Mucosa of rectum (tissue), 2 donors: ENCODE measurements at regions not wholly inside any gene's neighbourhood (a gene's known extent, or its start where the extent isn't known, plus 50 kb on each side); places are given as distances from the start of the nearest gene placed in this dataset.

Experiments used
- H3K27ac ChIP-seq, 2 donors: one replicate each; pipeline ENCODE4 v1.7.0; 2013; ENCODE audit warnings: inconsistent platforms in 2 of 2, low read depth in 2 of 2, low read length in 2 of 2
- H3K27me3 ChIP-seq, 2 donors: one replicate each; pipeline ENCODE4 v1.7.0; 2013; ENCODE audit warnings: low read length in 2 of 2; ENCODE audit not compliant: control insufficient read depth in 2 of 2, insufficient read depth in 2 of 2
- H3K36me3 ChIP-seq, 2 donors: one replicate each; pipeline ENCODE4 v1.7.0; 2013; ENCODE audit warnings: low read length in 2 of 2; ENCODE audit not compliant: control insufficient read depth in 2 of 2, insufficient read depth in 2 of 2
- H3K4me1 ChIP-seq, 2 donors: one replicate each; pipeline ENCODE4 v1.7.0; 2013; ENCODE audit warnings: low read length in 2 of 2, mild to moderate bottlenecking in 1 of 2; ENCODE audit not compliant: control insufficient read depth in 2 of 2, insufficient read depth in 2 of 2
- H3K4me3 ChIP-seq, 2 donors: one replicate each; pipeline ENCODE4 v1.7.0; 2013; ENCODE audit warnings: low read length in 2 of 2
- H3K9ac ChIP-seq, 2 donors: one replicate each; pipeline ENCODE4 v1.7.0; 2013; ENCODE audit warnings: low read length in 2 of 2, low read depth in 1 of 2, mild to moderate bottlenecking in 1 of 2
- H3K9me3 ChIP-seq, 2 donors: one replicate each; pipeline ENCODE4 v1.7.0; 2013; ENCODE audit warnings: low read length in 2 of 2; ENCODE audit not compliant: control insufficient read depth in 2 of 2
- donor health status: healthy.
- donor health status: Normal muscosa, but diverticular disease.

GRCh38 chr6:102553214-102553613 is 1159.7 kb downstream of the GRIK2 start:
- H3K27ac ChIP-seq = no peak overlapping the region
- no peaks in the 10 kb centered on the region for H3K27me3 ChIP-seq
- H3K9ac ChIP-seq = no peak overlapping the region
- H3K9me3 ChIP-seq = peaks cover 0 to 2% of the 10 kb centered on the region in 2 donors
- no peak overlapping the region for H3K4me3 ChIP-seq
- H3K4me1 ChIP-seq = no peaks in the 10 kb centered on the region
- no peaks in the 10 kb centered on the region for H3K36me3 ChIP-seq

DNA sequence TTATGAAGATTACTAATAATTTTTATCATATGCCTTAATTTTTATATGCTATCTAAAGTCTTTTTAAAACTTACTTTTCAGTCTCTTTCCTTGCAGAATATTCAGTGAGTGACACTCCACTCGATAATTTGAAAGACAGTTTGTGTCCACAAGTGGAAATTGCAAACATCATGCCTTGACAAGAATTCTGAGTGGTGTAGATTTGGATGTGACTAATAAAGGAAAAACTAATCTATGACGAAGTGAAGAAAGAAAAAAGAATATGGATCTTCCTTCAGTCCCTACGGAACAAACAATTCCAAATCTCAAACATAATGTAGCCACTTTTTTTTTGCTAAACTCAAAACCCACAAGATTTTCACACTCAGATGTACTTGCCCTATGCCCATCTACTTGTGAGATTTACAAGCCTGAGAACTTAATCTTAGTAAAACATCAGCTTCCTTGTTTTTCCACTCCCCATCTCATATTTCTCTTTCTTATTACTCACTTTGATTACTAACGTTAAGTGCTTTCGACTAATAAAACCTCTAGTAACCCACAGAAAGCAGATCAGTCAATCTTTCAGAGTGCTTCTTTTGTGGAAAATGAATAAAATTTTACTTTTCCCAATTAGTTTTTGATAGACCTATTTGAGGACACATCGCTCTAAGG is 1155.8 kb downstream of the GRIK2 start:
- H3K27me3 ChIP-seq = no peaks in the 10 kb centered on the region
- H3K9me3 ChIP-seq = peaks cover 0 to 2% of the 10 kb centered on the region in 2 donors
- H3K9ac ChIP-seq = no peak overlapping the region
- no peaks in the 10 kb centered on the region for H3K36me3 ChIP-seq
- no peaks in the 10 kb centered on the region for H3K4me1 ChIP-seq
- no peak overlapping the region for H3K27ac ChIP-seq
- H3K4me3 ChIP-seq = no peak overlapping the region

DNA sequence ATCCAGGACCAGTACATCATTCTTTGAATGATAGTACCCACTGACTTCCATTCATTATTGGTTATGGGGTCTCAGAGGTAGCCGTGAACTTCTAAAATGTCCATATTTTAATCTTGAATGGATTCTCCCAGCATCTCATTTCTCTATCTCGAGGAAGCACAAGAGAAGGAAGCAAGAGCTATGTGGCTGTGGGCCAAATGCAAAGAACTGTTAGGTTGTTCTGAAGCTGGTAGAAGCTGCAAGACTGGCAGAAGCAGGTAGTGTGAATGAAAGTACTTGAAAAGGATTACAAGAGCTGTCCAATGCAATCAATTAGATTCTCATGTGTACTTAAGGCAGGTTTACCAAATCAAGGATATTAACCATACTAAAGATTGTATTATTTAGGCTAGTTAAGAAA is 1131.8 kb downstream of the GRIK2 start:
- H3K27ac ChIP-seq = no peak overlapping the region
- no peak overlapping the region for H3K9ac ChIP-seq
- no peaks in the 10 kb centered on the region for H3K36me3 ChIP-seq
- H3K9me3 ChIP-seq = no peaks in the 10 kb centered on the region
- no peak overlapping the region for H3K4me3 ChIP-seq
- H3K27me3 ChIP-seq = no peaks in the 10 kb centered on the region
- H3K4me1 ChIP-seq = no peaks in the 10 kb centered on the region

DNA sequence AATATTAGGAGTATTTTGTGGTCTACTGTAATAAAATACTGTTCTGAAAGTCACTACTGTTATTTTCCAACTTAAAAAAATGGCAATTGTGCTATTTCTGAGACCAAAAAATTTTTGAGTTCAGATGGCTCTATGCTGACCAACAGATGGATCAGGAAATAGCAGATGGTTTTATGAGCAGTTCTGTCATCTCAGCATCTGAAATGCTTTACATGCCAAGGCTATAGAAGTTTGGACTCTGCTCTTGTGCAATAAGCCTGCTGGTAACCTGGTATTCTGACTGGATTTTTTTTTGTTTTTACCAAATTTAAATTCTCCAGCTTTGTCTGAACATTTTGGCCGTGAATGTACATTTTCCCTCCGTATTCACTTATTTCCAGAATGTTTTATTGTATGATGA is 1127.5 kb downstream of the GRIK2 start:
- Histone ChIP-seq H3K9ac (no peak overlapping the region), H3K4me3 (no peak overlapping the region), H3K4me1 (no peaks in the 10 kb centered on the region), H3K36me3 (no peaks in the 10 kb centered on the region), H3K9me3 (no peaks in the 10 kb centered on the region), H3K27ac (no peak overlapping the region), H3K27me3 (no peaks in the 10 kb centered on the region)

DNA sequence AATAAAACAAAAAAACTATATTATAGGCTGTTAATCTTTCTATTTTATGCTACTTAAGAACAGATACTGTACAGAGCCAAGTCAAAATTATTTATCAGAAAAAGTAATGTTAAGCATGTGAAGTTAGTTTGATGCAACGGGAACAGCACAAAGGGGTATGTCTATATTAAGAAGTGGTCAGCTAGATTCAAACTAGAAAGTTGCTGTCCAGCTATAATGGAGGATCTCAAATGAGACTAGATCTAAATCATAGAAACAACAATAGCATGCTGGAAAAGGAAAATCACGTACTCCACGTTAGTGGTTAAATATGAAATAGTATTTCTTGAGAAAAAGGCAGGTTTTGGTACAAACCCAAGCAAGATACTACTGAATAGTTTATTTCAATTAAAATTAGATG is 1124.0 kb downstream of the GRIK2 start:
- Histone ChIP-seq H3K9ac (no peak overlapping the region), H3K9me3 (no peaks in the 10 kb centered on the region), H3K4me1 (no peaks in the 10 kb centered on the region), H3K36me3 (no peaks in the 10 kb centered on the region), H3K4me3 (no peak overlapping the region), H3K27ac (no peak overlapping the region), H3K27me3 (no peaks in the 10 kb centered on the region)

GRCh38 chr6:102501615-102502014 is 1108.1 kb downstream of the GRIK2 start:
- H3K27me3 ChIP-seq = no peaks in the 10 kb centered on the region
- H3K9ac ChIP-seq = no peak overlapping the region
- no peak overlapping the region for H3K4me3 ChIP-seq
- H3K27ac ChIP-seq = no peak overlapping the region
- peaks cover 0 to 2% of the 10 kb centered on the region in 2 donors for H3K9me3 ChIP-seq
- no peaks in the 10 kb centered on the region for H3K4me1 ChIP-seq
- H3K36me3 ChIP-seq = no peaks in the 10 kb centered on the region

DNA sequence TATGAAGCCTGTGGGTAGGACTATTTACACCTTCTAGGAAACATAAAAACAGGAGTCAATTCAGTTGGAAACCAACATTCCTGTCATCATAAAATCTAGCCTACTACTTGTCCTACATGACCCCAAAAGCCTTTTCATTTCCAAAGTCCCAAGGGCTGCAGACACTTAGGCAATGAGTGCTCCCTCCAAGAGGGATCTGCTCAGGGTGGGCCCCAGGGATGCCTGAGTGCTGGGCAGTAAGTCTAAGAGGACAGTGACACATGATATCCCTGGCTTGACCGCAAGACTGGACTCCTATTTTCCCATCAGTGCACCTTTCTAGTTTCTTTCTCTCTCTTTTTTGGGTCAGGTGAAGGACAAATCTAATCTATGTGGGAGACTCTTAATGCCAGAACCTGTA is 1101.3 kb downstream of the GRIK2 start:
- Histone ChIP-seq H3K4me1 (no peaks in the 10 kb centered on the region), H3K27me3 (no peaks in the 10 kb centered on the region), H3K9me3 (peaks cover 0 to 4% of the 10 kb centered on the region in 2 donors), H3K27ac (no peak overlapping the region), H3K4me3 (no peak overlapping the region), H3K9ac (no peak overlapping the region), H3K36me3 (no peaks in the 10 kb centered on the region)

- no peaks in the 10 kb centered on the region for H3K36me3 ChIP-seq
- no peaks in the 10 kb centered on the region for H3K27me3 ChIP-seq
- no peak overlapping the region for H3K9ac ChIP-seq
- H3K27ac ChIP-seq = no peak overlapping the region
- H3K9me3 ChIP-seq = peaks cover 0 to 4% of the 10 kb centered on the region in 2 donors
- no peak overlapping the region for H3K4me3 ChIP-seq
- H3K4me1 ChIP-seq = no peaks in the 10 kb centered on the region
Measured at GRCh38 chr6:102493485-102493884, 1100.0 kb downstream of the GRIK2 start.

GRCh38 chr6:102488729-102489128 is 1095.2 kb downstream of the GRIK2 start:
- Histone ChIP-seq H3K27me3 (no peaks in the 10 kb centered on the region), H3K9me3 (peaks cover 0 to 2% of the 10 kb centered on the region in 2 donors), H3K4me1 (no peaks in the 10 kb centered on the region), H3K9ac (no peak overlapping the region), H3K36me3 (no peaks in the 10 kb centered on the region), H3K4me3 (no peak overlapping the region), H3K27ac (no peak overlapping the region)

GRCh38 chr6:102485480-102485879 is 1092.0 kb downstream of the GRIK2 start:
- Histone ChIP-seq H3K36me3 (no peaks in the 10 kb centered on the region), H3K27me3 (no peaks in the 10 kb centered on the region), H3K9me3 (peaks cover 0 to 2% of the 10 kb centered on the region in 2 donors), H3K4me3 (no peak overlapping the region), H3K4me1 (no peaks in the 10 kb centered on the region), H3K9ac (no peak overlapping the region), H3K27ac (no peak overlapping the region)
